NCI-H2196 treated with DMSO at 0.1 percent for 48 hours (cell line): ENCODE measurements at regions not wholly inside any gene's neighbourhood (a gene's known extent, or its start where the extent isn't known, plus 50 kb on each side); places are given as distances from the start of the nearest gene placed in this dataset.

Experiments
- DNase-seq: peaks from one replicate; lab custom pipeline; 2025; ENCODE audit not compliant: unreplicated experiment; lab: John Stamatoyannopoulos, UW

DNA sequence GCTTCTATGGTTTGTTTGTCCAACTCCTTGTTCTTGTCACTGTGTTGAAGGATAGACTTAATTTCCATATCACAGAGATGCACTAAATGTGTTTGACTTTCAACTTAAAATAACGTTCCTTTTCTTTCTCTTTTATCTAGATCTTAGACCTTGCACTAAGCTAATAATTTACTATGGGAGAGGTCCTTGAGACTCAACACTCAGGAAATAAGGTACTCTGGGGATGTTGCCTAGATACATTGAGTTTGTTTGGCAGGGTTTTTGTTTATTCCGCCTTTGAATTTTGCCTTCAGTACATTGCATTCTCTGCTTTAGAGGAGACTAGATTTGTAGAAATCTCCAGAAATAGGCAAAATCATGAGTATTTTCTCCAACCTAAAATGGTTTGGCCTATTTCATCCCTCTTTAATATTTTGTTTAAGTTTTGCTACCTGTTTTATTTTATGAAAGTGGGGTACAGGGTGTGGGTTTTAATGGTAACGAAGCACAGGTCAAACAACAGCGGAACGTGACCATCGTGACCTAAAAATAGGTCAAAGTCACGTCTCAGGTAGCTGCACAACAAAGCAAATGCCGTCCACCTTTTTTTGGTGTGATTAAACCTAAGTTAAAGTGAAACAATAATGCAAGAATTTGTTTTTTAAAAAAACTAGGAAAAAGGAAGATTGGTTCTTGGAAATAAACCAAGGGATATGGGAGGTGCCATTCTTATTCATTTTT, 115.3 kb upstream of the CPSF6 start:
- no peak for DNase-seq

DNA sequence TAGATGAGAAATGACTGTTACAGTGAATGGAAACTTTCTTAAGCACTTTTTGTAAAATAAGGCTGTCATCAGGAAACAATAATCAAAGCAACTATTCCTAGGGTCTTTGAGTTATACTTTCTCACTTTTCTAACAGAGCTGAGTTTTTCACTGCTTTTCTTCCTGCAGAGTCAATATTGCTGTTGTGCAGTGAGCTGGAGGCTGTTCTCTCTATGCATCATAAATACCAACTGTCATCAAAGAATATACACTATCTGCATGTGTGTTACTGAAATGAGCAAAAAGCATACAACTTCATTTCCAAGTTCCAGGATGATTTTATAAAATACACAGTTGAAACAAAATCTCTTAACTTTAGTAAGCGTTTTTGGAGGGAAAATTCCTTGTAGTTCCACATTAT, 110.4 kb upstream of the CPSF6 start:
- no peak for DNase-seq

DNA sequence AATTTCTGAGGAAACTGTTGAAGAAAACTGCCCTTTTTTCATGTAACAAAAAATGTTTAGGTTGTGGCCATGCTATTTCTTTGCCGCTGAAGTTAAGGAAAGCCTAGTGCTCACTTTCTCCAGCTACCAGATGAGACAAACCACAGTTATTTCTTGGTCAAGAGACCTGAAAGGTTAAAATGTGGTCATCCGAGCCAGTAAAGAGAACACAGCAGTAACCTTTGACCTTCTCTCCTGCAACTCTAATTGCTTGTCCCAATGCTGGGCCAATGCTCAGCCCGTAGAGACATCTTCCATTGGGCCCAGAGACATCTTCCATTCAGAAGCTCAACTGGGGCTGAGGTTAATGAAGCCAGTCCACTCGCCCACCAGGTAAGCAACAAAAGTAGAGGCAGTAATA, 109.8 kb upstream of the CPSF6 start:
- DNase-seq = no peak

DNA sequence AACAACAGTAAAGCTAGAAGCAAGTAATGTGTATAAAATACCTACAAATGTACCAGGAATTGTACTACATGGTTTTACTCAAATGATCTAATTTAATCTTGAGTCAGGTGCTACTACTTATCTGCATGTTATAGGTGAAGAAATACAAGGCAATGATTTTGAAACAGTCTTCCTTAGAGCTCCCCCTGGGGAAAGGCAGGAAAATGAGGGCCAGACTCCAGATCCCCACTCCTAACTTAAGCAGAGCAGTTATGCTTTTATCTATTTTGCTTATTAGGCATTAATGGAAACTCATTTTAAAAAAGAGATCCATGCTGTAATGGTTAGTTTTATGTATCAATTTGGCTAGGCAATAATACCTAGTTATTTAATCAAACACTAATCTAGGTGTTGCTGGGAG, 109.3 kb upstream of the CPSF6 start:
- DNase-seq = no peak

DNA sequence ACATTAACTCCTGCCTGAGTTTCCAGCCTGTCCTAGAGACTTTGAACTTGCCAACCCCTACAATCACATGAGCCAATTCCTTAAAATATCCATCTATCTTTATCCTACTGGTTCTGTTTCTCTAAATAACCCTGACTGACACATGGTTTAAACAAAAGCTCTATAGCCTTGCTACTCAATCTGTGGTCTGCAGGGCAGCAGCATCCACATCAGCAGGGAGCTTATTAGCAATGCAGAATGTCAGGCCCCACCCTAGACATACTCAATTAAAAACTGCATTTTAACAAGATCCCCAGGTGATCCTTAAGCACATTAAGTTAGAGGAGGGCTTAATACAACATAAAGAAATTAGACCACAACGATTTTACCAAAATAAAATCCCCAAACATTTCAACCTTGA, 108.3 kb upstream of the CPSF6 start:
- no peak for DNase-seq

DNA sequence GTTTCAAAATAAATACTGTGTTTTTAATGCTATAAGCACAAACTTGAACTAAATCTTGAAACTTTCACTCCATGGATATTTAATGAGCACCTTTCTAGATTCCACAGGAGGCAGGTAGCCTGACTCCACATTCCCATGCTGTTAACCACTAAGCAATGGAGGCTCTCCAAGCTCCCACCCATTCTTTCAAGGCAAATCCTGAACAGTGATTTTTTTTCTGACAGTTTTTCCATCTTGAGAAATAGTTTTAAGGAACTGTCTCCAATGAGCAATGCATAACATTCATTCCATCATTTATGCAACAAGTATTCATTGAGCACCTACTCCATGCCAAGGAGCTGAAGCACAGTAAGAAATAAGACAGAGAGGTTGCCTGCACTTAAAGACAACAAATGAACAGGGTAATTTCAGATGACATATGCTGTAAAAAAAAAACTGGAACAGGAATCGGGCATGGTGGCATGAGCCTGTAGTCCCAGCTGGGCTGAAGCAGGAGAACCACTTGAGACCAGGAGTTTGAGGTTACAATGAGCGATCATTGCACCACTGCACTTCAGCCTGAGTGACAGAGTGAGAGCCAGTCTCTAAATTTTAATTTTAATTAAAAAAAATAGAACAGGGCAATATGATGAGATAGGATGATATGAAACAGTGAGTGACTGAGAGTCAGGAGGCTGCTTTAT, 102.3 kb upstream of the CPSF6 start:
- DNase-seq = no peak

DNA sequence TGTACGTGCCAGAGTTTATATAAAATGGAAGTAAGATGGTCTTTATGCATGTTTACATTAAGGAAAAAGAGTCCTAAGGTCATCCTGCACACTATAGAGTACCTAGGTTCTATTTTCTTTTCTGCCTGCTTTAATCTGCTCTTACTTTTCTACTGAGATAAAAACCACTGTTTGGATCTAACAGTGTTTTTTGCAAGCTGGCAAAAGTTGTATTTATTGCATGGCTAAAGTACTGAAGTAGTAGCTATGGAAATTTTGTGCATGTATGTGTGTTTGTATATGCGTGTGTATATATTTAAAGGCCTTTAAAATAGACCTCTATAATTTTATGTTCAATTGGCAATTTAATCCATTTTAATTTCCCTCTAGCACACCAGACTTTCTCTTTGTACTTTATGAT, 98.3 kb upstream of the CPSF6 start:
- no peak for DNase-seq

DNA sequence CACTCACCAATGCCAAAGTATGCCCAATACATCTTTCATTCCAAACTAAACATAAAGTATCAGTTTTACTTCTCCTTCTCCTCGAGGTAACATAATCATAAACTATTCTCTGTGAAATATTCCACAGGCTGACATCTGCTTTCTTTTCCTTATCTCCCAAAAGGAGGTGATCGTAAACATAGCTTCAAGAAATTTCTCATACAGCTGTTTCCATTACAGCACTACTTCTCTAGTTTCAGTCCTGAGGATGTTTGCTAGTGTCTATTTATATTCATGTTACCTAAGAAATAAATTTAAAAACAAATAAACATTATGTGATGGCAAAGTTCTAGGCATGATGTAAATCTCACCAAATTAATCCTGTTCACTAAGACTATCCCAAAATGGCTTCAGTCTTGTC, 90.1 kb upstream of the CPSF6 start:
- DNase-seq = no peak

DNA sequence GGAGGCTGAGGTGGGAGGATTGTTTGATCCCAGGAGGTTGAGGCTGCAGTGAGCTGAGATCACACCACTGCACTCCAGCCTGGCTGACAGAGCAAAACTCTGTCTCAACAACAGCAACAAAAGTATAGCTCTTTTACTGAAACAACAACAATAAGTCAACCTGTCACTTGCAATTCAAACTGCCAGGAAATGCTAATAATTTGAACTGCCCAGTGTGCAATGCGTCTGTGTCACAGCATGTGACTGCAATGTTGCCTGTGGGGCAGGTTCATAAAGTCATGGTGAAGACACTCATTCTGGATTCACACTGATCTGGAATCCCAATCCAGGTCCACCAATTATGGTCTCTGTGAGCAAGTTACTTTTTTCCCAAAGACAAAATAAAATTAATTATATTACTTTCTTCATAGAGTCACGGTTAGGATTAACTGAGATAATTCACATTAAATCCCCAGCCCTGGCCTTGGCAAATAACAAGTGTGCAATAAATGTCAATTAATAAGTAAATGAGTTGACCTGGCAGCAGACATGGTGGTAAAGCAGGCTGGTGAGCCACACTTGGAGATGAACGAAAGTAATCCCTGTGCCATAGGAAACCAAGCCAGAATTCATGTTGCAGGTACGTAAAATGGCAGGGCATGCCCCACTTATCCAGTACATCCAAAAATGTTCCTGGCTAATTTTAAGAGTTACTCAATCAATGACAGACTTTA, 89.1 kb upstream of the CPSF6 start:
- DNase-seq = no peak

DNA sequence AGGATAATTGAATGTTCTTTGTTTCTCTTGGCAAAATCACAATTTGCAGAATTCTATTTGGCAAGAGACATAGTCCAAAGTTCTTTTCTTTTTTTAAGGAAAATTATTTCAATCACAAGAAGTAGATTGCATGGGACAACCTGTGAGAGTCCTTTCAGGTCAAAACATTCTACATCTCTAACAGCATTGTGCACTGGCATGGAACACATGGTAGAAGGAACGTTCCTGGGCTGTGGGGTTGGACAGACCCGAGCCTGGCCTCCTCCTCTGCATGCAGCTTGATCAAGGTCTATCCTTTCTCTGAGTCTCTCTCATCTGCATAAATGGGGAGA, 88.6 kb upstream of the CPSF6 start:
- no peak for DNase-seq

DNA sequence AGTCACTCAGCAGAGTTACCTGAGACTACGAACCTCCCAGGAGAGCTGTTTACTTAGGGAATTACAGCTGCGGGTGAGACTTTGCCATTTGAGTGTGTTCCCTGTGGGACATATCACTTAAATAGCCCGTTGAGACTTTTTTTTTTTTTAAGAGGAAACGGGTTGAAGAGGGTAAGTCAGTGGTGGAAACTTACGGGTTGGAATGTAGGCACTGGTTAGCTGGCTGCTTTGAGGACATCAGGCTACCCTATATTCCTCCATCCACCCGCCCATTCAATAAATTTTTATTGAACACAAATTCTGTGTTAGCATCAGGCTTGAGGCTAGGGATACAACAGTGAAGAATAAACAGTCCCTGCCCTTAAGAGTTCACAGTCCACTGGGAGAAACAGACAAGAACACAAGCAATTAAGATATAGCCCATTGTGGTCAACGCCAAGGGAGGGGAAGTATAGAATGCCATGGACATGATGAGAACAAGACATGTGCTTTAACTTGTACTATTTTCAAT, 88.1 kb upstream of the CPSF6 start:
- DNase-seq = no peak

DNA sequence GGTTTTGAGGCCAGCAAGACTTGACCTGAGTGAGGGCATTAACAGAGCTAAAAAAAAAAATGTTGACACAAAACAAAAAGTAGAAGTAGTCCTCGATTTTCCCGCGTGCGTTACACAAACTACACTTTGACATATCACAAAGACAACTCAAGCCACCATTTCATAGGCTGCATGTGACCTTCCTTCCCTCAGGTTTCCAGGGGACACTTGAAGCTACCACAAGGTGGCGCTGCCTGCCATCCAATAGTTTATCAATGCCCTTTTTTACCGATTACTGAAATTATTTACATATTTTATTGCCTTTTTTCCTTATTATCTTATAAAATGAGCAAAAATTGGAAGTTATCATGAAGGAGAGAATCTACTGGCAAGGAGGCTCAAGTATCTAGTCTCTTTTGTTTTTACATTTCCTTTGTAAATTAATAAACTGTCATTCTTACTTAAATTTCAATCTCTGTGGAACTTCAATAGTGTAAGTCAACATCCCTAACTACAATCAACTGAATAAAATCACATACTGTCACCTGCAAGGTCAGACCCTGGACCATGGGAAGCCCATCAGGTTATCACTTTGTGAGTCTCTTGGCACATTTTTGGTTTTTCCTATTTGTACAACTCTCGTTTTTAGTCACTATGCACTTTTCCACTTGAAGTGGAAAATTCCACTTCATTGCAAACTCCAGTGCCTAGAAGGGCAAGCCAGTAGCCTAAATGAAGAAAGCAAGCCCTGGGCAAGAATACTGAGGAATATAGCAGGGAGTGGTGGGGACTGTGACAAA, 84.6 kb upstream of the CPSF6 start:
- peak; percentile 50 for DNase-seq

DNA sequence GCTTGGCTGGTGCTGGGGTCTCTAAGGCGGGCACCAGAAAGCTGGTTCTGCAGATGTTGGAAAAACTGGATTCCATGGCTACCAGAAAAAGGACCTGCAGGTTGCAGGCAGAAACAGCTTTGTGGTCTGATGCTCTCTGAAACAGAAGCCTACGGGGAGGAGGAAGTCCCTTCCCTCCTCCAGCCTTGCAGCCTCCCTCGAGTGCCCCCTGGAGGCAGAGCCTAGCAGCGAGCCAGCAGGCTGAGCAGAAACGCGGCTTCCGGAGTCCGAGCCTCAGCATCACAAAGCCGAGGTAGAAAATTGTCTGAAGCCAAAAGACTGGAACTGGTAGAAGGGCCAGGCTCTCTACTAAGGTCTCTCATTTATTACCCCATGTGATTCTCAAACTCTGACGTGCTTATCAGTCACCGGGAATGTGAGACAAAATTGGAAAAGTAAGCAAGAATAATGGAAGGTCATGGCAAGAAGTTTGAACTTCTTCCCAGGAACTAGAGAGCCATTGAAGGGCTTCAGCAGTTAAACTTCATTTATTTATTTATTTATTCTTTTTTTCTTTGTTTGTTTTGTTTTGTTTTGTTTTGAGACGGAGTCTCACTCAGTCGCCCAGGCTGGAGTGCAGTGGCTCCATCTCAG, 82.2 kb upstream of the CPSF6 start:
- DNase-seq = peak; percentile 63

DNA sequence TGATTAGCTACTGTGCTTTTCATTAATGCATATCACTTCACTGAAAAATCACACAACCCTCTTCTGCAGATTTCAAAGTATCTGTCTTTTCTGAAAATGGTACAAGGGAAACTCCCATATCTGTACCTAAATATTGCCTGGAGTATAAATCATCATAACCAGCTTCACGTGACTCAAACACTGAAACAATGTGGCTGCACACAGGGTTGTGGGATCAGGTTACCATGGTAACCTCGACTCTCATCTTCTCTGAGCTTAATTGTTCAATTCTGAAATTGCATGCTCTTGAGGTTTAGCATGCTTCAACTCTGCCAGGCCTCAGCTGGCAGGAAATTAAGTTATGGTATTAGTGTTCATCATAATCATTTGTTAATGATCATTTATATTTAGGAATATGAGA, 77.5 kb upstream of the CPSF6 start:
- no peak for DNase-seq

DNA sequence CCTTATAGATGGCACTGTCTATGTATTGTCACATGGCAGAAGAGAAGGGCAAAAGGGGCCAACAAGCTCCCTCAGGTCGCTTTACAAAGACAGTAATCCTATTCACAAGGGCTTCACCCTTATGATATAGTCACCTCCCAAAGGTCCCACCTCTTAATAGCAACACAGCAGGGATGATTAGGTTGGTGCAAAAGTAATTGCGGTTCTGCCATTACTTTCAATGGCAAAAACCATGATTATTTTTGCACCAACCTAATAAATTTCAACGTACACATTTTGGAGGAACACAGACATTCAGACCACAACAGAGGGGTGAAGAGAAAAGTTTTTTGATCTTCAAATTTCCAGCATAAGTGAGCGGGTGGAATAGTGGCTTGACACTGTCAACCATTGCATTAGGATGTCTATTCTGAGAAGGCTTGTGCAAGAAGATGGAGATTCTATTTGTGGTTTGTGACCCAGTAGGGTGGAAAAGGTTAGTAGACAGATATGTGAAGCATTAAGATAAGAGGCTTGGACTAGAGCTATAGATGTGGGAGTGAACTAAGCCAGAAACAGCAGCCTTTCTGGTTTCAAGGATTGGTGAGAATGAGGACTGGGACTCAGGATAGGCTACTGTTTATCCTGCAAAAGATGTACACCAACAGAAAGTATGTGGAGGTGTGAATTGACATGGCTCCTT, 75.5 kb upstream of the CPSF6 start:
- DNase-seq = no peak

DNA sequence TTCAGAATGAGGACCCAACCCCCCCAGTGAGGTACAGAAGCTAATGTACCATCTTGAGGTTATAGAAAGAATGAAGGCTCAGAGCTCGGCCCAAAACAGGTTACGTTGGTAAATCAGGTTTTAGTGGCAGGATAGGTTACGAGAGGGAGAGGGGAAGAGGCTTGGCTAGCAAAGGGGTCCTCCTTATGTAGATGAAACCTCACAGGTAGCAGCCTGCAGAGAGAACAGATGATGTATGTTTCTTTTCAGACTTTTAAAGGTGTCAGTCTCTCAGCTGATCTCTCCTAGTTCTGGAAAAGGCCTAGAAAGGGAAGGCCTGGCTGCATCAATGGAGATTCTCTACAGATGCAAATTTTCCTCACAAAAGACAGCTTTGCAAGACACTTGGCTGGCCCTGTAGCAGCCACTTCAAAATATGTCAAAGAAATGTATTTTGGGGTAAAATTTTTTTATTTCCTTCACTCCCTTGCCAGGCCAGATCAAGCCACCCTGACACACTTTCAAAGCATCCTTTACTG, 71.7 kb upstream of the CPSF6 start:
- no peak for DNase-seq

DNA sequence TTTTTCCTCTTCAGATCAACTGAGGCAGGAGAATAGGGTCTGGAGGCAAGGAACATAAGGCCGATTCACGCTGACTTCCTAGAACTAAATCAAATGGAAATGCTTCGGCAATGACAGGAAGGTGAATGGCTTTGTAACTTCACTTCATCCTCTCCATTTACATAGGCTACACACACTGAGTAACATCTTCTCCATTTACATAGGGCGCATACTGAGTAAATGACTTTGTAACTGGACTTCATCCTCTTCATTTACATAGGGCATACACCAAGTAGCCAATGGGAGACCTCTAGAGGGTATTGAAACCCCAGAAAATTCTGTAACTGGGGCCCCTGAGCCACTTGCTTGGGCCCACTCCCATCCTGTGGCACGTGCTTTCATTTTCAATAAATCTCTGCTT, 71.0 kb upstream of the CPSF6 start:
- DNase-seq = no peak

DNA sequence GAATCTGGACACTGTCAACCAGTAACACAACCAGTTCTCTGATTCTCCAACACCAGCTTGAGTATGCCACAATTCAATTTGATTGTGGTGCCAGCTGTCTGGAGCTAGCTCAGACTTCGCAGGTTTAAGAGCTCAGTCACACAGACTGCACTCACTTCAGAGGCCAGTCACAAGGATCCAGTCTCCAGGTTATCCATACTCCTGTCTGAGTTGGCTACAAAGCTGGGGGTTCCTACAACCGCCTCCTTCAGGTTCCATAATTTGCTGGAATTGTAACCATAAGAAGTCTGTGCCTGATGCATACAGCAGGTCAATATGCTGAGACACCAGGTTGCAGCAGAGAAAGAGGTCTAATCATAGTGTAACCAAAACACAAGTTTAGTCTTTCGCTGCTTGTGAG, 70.5 kb upstream of the CPSF6 start:
- no peak for DNase-seq

DNA sequence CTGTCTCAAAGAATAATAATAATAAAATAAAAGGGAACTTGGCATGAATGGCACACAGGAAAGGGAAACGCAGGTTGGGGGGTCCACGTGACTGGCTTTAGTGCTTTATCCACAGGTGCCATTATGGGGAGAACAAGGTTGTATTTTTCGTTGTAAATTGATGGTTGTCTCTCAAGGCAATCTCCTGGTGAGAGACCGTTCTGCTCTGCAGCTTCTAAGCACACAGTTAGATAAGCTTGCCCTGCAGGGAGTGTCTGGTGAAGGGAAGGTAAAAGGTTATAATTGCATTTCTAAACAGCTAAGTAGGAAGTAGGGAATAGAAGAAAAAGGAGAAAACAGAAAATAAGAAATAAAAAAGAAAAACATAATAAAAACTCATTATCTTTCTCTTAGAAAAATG, 69.1 kb upstream of the CPSF6 start:
- DNase-seq = no peak

DNA sequence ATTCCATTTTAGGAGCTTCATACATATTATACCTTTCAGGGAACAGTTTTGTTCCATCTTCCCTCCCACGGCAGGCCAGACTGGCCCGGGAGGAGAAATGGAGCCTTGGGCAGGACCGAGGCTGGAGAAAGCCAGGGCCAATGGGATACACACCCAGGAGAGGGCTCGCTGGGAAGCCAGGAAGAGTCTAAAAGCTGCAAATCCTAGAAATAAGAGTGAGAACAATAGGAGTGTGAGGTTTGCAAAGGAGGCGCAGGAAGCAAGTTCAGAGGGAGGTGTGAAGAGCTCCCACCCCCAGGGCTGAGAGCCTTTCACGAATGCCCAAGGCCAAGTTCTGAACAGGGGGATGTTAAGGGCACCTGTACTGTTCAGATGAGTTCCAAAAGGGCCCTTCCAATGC, 67.5 kb upstream of the CPSF6 start:
- no peak for DNase-seq
